ENCODE measurements at regions not wholly inside any gene's neighbourhood (a gene's known extent, or its start where the extent isn't known, plus 50 kb on each side); places are given as distances from the start of the nearest gene placed in this dataset.

DNA sequence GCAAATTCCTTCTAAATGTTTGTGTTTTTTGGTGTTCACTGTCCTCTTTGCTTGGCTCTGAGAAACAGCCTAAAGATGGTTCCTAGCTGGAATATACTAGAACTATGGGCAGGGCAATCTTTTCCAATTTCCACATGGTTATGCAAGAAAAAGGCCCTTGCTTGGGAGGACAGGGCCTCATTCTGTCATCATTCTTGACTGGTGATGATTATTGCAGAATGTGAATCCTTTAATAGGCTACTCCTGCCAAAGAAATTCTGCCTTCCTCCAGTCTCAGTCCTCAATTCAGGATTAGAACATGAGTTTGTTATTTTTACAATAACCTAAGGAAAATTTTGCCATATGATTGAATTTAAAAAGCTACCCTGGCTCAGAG is 218.7 kb downstream of the HNMT start:
- TF ChIP-seq GATA2 (IDR thresholded peaks at IDR 0.05; ENCODE audit: low read depth, low read length), result no peak
- no peak for TF ChIP-seq GATA3 (IDR thresholded peaks at IDR 0.05; ENCODE audit: low read depth, low read length)
